NB4 (cell line): ENCODE measurements at regions not wholly inside any gene's neighbourhood (a gene's known extent, or its start where the extent isn't known, plus 50 kb on each side); places are given as distances from the start of the nearest gene placed in this dataset.

Source experiments
- CTCF ChIP-seq: IDR thresholded peaks from one replicate; pipeline ENCODE4 v1.5.1; 2012; ENCODE audit warnings: low read depth, low read length
- MAX ChIP-seq: IDR thresholded peaks from 2 replicates; pipeline ENCODE4 v1.6.1; 2011; ENCODE audit warnings: low read depth, low read length

GRCh38 chr2:38155015-38155414, 79.1 kb upstream of the CYP1B1 start:
- TF ChIP-seq CTCF, result no peak
- TF ChIP-seq MAX, result no peak
